HG02870 (cell line): ENCODE measurements at regions not wholly inside any gene's neighbourhood (a gene's known extent, or its start where the extent isn't known, plus 50 kb on each side); places are given as distances from the start of the nearest gene placed in this dataset.
"Not testable (repeated sequence)": the region's sequence is repeated elsewhere in the genome, so short reads cannot be mapped to it uniquely, and the experiment has no call there.

ENCODE experiments used
- ATAC-seq: cut with Tn5 transposase; IDR thresholded peaks from one replicate; pipeline ENCODE4 v1.9.1; 2021; ENCODE audit warnings: mild to moderate bottlenecking, moderate library complexity; ENCODE audit not compliant: unreplicated experiment

DNA sequence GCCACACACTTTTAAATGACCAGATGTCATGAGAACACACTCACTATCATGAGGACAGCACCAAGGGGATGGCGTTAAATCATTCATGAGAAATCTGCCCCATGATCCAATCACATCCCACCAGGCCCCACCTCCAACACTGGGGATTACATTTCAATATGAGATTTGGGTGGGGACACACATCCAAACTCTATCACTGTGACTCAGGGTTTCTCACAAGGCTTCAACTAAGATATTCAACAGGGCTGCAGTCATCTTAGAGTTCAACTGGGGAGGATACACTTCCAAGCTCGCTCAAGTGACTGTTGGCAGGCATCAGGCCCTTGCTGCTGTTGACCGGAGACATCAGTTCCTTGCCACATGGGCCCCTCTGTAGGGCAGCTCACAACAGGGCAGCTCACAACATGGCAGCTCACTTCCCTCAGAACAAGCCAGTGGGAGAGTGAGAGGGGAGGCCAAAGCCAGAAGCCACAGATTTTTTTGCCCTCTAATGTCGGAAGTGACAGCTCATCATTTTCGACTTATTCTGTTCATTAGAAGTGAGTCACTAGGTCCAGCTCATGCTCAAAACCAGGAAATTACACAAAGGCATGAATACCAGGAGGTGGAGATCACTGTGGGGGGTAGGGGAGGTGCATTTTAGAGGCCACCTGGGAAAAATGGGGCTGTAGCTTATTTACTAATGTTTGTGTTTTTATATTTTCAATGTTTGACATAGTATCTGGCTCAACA, 50.8 kb upstream of the PTHLH start:
- ATAC-seq, result no peak

DNA sequence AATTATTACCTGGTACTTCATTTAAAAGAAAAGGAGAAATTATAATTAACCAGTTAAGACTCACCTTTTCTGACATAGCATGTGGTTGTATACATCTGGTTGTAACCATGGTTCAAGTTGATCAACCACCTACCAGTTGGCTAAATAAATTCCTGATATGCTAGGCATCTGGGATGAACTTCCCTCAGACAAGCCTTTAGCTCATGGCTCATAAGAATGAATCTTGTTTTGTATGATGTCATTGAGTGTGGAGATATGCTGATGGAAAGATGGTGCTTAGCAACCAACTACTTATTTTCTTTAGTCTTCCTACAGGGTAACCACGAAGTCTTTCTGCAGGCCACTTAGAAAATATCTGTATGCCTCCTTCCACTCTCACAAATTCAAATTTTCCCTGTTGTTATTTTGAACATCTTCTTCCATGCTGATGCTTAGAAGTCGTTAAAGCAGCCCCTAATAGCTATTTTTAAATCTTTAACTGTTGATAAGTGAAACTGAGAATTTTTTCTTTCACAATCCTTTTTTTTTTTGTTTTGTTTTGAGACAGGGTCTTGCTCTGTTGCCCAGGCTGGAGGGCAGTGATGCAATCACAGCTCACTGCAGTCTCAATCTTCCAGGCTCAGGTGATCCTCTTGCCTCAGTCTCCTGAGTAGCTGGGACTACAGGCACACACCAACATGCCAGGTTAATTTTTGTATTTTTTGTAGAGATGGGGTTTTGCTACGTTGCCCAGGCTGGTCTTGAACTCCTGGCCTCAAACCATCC, 51.9 kb upstream of the PTHLH start:
- no peak for ATAC-seq

DNA sequence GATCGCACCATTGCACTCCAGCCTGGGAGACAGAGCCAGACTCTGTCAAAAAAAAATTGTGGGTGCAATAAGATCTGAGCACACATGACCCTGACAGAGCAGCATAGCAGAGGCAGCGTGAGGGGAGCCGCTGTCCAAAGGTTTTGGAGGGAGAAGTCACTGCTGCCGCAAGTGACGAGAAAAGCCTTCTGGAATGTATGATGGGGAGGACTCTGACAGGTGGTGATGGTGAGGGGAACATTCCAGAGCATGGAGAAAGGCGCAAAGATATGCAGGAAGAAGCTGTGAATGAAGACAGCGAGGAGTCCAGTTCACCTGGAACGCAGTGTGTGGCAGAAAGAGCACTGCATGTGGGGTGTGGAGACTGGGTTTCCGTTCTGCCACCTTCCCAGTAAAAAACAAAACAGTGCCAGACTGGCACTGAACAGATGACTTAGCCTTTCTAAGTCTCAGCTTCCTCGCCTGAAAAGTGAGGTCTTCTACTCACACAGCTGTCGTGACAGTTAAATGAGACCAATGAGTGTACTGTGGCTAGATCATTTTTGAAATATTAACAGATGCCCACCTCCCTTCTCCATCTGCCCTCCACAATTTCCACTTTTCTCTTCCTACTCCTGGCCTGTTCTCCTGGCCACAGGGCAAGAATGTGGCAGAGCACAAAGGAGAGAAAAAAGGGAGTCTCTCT, 53.4 kb upstream of the PTHLH start:
- ATAC-seq, result no peak

DNA sequence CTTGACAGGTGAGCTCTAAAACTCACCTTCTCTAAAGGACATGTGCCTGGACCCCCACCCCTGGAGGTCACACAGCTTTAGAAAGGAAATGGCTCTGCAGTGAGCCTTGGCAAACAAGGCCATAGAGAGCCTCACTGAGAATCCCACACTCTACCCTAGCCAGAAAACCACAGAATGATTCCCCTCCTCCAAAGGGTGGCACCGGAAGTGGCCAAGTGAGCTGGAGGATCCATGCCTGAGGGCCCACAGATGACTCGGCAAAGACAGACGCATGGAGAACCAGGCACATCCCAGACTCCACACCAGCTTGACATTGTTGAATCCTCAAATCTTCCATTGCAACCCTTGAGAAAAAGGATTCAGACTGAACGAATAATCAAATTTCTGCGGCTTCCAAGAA, 54.2 kb upstream of the PTHLH start:
- no peak for ATAC-seq

DNA sequence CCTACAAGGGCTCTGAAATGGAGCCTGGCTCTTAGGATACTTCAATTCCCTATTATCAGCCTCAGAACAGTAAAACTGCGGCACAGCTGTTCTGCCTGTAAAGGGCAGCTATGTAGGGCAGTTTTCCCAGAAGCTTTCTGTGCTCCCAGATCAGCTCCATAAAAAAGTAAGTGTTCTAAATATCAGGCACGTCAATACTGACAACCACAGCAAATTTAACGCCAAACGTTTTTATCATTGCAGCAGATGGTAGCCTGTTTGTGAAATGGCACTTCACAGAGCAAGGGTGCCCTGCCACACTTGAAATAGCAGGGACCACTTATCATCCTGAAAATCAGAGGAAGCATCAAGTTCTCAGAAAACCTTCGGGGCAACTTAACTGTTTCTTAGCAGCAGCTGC, 54.8 kb upstream of the PTHLH start:
- no peak for ATAC-seq

DNA sequence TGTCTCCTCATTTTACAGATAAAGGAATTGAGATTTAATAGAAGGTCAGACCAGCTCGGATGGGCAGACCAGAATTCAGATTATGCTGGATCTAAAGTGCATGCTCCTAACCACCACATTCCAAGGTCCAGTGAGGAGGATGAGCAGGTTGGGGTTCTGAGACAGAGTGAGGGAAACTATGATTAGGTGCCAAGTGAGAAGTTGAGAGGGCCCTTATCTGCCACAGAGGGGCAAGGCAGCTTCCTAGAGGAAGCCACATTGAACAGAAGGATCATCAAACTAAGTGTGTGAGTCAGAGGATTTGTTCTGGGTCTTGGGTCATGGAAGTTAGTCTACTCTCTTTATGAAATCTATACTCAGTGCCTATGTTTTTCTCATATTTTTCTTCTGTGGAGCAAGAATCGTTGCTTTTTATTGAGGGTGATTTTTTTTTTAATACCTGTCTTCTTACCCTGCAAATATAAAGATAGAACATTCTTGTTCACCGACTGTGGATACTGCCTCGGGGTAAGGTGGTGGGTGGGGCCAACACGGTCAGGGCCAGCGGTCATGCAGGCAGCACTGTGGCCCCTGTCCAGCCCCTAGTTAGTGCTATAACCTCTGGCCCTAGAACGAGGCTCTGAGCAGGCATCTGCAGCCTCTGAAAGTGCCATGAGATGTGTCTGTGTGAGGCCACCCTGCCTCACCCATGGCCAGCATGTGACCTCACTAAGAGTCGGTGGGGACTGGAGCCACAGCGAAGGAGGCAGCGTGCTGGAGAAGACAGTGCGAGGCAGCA, 55.6 kb upstream of the PTHLH start:
- ATAC-seq, result no peak

DNA sequence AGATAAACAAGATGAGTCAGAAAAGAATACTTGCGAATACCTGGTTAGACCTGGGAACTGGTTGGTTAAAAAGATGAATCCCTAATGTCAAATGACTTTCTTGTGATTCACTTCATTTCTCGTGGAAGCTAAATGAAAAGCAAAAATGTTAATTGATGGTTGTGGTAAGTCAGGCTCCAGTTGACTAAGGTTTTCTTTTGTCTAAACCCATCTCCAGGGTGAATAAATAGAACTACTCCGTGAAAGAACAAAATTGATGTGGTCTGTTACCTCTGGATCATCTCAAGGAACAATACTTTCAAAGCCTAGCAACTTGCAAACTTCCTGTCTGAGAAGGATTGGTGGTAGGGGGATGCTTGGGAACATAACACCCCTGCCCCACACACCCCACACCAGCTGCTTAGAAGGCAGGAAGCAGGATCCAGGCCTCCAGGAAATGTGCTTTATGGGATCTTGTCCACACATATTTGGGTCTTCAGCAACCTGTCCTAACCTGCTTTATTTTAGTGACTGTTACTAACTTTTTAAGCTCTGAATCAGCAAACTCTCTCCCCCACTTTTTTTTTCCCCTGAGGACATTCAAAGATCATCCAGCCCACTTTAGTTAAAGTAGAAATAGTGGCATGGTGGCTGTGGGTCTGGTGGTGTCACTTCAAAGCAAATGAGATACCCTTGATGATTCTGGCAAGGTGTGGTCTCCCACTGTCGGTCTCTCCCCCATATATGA, 60.4 kb upstream of the PTHLH start:
- ATAC-seq, result no peak

DNA sequence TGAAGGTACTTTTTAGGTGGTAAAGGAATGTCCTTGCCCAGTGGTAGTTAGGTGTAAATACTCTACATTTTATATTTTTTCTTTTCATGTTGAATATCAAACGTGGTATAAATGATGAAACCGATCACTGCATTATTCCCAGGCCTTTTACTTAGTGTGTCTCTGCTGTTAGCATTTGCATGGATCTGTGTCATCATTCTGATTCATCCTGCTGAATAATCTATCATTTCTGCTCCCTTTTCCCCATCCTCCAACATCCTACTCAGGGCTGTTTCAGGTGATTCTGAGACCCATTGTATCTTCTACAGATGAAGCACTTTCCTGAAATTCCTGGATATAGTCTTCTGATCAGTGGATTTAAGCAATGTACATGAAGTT, 61.0 kb upstream of the PTHLH start:
- ATAC-seq, result no peak

DNA sequence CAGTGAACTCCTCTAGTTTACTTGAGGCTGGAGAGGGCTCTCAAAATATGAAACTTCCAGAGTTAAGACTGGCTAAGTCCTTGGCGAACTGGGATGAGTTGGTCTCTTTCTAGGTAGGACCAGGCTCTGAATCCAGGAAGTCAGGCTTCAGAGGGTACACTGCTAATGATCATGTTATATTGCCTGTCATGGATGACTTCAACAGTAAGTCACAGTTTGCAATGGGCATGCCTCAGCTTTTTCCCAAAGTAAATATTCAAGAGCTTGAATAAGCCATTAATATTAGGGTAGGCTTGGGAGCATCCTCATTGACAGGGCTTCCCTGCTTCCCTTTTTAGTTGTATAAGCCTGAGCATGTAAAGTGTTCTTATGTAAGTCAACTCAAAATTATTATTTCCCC, 61.7 kb upstream of the PTHLH start:
- ATAC-seq, result no peak

DNA sequence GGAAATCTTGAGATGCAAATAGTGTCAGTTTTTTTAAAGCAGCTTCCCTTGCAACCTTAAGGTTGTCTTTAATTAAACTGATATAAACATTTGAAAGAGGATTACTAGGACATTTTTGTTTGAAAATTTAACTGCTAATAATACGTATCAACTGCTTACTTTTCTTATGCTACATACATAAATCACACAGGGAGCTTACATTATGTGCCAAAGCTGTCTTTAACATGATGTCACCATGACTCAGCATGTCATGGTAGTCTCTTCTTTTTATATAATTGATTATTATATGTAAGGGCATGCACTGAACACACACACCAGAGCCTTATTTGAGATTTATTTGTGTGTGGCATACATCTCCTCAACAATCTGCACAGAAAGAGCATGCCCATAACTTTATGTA, 63.0 kb upstream of the PTHLH start:
- ATAC-seq, result no peak

DNA sequence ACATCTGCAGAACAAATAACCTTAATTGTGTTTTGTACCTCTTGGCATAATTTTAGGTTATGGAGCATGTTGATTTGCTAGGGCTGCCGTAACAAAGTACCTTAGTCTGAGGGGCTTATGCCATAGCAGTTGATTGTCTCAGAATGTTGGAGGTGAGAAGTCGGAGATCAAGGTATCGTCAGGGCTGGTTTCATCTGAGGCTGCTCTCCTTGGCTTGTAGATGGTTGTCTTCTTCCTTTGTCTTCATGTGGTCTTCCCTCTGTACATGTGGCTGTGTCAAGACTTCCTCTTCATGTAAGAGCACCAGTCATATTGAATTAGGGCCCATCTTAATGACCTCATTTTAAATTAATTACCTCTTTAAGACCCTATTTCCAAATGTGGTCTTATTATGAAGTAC, 64.4 kb upstream of the PTHLH start:
- no peak for ATAC-seq

DNA sequence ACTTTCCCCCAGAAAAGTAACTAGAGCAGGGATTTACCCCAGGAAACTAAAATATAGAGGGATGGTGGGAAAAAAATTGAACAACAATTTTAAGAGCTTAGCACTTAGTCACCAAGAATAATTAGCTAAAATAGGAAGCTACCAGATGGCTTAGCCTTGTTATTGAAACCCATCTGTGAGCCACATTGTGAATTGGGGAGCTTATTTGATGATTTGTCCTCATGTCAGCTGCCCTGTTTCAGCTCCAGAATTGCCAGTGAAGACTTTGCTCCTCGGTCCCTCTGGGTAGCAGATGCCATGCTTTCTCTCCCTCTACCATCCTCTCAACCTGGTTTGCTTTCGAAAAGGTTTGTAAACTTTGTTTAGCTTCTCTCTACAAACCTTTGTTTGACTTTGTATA, 67.7 kb upstream of the PTHLH start:
- no peak for ATAC-seq

DNA sequence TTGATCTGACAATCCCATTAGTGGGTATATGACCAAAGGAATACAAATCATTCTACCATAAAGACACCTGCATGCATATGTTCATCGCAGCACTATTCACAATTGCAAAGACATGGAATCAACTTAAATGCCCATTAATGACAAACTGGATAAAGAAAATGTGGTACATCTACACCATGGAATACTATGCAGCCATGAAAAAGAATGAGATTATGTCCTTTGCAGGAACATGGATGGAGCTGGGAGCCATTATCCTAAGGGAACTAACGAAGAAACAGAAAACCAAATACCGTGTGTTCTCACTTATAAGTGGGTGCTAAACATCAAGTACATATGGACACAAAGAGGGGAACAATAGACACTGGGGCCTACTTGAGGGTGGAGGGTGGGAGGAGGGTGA, 74.1 kb upstream of the PTHLH start:
- not testable (repeated sequence) for ATAC-seq

DNA sequence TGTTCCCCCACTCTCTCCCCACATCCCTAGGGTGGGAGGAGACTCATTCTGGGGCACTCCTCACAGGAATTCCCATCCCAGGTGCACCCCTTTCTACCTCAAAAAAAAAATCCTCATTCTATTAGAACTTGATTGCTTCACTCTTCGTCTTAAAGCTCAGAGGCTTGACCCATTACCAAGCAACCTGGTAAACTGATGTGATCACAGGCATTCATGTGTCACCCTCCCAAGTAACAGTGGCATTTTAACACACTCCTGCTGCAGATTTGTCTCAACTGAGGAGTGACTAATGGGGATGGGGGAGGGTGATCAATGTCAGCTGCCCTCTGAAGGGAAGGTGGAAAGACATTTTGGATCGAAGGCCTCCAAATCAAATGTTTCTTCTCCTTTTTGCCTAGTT, 78.1 kb upstream of the PTHLH start:
- ATAC-seq, result no peak

DNA sequence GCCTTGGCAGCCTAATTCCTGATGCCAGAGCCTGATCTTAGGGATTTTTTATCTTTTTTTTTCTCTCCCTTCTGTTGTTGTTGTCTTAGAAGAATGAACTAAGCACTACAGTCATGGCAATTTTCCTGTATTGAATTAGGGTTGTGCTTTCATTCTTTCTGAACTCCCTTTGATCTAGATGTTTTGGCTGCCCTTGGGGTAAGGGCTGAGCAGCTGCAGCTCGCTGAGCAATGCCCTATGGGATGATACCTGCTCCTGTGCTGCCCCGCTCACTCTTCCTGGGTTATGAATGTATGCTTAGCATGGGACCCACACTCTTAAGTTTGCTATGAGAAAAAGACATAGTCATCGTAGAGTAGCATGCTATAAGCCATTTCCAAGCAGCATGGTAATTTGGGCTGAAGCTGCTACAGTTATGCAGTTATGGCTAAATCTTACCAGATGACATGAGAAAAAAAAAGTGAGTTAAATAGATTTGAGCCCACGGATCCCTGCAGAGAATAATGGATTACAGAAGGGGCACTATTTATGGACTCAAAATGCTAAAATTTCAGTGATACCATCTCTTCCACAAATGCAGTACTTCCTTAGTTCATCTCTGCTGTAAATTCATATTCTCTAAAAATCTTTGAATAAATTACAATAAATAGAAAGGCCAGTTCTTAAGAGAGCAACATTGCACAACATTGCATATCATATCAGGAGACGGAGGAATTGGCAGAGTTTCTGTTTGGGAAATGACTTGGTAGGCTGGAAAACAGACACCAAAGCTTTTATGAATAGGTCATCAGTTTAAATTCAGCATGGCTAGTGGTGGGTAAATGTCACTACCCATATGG, 79.2 kb upstream of the PTHLH start:
- no peak for ATAC-seq

DNA sequence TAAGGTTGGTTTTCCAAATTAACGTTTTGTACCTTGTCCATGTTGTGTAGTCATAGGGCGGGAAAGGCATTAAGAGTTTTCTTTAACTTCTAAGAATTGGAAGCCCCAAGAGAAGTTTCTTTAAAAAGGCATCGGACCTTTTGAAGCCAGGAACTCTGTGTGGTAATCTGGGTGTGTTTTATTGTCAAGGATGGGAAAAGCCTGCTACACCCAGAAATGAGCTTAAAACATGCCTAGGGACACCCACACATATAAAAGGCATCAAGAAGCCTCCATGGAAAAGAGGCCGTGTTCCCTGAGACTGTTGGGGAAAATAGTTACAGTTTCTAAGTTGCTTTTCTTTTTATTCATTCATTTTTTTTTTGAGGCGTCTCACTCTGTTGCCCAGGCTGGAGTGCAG, 81.0 kb upstream of the PTHLH start:
- ATAC-seq, result no peak

DNA sequence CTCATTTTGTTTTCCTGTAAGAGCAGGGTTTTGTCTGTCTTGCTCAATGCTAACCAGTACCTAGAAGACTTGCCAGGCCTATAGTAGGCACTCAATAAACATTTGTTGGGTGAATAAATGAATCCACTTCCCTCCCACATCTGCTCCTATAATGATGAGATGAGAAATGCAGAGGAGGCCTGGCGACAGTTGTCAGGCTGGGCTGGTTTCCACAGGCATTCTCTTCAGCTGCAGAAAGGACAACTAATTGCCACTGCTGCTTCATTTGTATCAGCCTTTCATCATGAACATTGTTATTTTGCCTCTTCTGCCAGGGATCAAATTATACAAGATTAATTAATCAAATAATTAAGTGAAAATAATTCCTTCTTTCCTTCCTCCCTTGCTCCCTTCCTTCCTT, 82.0 kb upstream of the PTHLH start:
- no peak for ATAC-seq

DNA sequence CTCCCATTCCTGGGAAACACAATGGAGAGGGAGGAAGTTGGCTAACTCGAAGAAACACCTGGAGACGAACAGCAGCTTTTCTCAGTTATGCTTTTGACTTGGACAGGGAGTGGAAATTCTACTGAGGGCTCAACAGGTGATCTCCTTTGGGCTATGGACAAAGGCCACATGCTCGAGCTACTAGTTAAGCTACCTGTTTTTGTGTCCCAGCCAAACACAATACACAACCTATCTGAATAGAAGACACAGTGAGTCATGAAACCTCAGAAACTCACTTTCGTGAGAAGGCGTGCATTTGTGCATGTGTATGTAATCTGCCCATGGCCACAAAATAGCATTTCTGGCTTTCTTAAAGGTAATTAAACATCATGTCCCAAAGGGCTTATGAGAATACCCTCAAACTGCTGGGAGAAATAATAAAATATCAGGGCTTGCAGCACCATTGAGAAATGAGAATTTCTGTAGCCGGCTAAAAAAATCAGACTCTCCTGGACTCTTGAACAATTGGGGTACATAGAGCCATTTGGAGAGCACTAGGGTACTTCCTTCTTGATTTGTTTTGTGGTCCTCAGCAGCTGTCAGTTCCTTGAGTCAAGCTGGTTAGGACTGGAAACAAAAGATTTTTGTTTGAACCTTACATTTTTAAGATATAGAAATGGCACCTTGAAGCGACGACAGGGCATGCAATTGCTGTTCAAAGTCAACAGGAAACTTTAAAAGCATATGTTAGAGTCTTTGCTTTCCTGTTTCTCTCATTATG, 85.5 kb upstream of the PTHLH start:
- ATAC-seq, result no peak

DNA sequence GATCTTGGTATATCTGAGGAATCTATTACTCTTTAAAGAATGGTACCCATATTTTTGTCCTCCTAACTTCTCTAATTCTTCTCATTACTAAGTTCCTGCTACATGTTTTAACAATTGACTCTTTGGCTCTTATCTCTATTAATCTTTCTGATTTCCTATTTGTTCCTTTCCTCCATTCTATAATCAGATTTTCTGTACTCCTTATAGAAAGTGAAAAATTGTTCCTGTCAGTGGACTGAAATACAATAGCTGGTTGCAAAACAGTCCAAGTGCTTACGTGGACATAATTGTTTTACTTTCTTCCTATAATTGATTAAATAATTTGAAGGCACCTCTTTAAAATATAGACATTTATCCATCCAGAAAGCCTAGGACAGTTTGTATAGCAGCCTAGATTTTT, 86.7 kb upstream of the PTHLH start:
- ATAC-seq, result no peak
